GM19023 (cell line): ENCODE measurements at regions not wholly inside any gene's neighbourhood (a gene's known extent, or its start where the extent isn't known, plus 50 kb on each side); places are given as distances from the start of the nearest gene placed in this dataset.

Experiments used
- ATAC-seq: cut with Tn5 transposase; IDR thresholded peaks from one replicate; pipeline ENCODE4 v1.9.1; 2021; ENCODE audit warnings: mild to moderate bottlenecking, moderate library complexity; ENCODE audit not compliant: unreplicated experiment

DNA sequence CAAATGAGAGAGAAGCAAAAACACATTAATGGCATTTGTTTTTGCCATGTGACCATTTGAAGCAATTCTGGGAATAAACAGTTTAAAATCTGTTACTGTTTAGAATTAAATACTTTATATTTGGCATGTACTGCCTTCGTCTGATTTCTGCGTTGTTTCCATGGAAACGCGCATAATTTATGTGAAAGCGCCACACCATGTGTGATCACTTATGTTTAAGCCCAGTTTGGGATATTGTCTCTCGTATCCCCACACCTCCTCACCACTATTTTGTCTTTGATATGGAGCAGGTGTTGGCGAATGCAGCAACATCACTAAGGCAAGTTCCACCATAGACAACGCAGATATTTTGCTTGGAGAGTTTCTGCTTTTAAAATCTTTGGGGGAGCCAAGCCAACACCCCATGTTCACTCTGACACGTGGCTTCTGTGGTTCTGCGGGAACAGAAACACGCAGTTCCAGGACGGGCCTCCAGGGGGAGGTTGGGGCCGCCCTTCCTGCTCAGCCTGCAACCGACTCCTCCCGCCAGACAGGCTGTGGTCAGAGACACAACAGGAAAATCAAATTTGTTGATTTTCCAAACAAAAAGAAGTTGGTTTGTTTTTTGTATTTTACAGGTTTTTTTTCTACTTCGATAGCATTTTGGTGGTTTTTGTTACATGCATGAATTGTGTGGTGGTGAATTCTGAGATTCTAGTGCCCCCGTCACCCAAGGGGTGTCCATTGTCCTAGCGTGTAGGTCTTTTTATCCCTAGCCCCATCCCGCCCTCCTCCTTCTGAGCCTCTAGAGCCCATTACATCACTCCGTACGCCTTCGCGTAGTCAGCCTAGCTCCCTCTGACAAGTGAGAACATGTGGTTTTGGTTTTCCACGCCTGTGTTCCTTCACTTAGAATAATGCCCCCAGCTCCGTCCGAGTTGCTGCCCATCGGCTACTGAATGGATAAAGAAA, 101.9 kb upstream of the SFSWAP start:
- no peak for ATAC-seq

- ATAC-seq, result no peak
Observed at GRCh38 chr12:131609762-131610161, 101.1 kb upstream of the SFSWAP start.

- no peak for ATAC-seq
Observed at GRCh38 chr12:131610181-131610580, 100.7 kb upstream of the SFSWAP start.

- no peak for ATAC-seq
Observed at GRCh38 chr12:131610891-131611290, 100.0 kb upstream of the SFSWAP start.

GRCh38 chr12:131611416-131612091, 99.3 kb upstream of the SFSWAP start:
- ATAC-seq, result no peak

GRCh38 chr12:131612092-131612755, 98.7 kb upstream of the SFSWAP start:
- no peak for ATAC-seq

DNA sequence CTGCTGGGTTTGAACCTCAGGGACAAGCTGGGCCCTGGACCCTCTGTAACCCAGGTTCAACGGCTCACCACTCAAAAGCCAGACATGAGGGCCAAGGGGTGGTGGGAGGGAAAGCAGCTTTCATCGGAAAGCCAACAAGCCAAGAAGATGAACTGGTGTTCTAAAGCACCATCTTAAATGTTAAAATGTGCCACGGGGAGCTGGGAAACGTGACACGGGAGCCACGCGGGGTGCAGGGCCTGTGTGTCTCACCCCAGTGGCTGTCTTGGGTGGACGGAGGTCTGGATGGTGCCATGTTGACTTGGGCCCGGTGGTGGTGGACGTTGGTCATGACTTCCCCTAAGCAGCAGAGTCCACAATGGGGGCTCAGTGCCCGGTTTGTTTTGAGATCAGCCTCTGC, 97.7 kb upstream of the SFSWAP start:
- ATAC-seq, result no peak

GRCh38 chr12:131613678-131614077, 97.2 kb upstream of the SFSWAP start:
- no peak for ATAC-seq

DNA sequence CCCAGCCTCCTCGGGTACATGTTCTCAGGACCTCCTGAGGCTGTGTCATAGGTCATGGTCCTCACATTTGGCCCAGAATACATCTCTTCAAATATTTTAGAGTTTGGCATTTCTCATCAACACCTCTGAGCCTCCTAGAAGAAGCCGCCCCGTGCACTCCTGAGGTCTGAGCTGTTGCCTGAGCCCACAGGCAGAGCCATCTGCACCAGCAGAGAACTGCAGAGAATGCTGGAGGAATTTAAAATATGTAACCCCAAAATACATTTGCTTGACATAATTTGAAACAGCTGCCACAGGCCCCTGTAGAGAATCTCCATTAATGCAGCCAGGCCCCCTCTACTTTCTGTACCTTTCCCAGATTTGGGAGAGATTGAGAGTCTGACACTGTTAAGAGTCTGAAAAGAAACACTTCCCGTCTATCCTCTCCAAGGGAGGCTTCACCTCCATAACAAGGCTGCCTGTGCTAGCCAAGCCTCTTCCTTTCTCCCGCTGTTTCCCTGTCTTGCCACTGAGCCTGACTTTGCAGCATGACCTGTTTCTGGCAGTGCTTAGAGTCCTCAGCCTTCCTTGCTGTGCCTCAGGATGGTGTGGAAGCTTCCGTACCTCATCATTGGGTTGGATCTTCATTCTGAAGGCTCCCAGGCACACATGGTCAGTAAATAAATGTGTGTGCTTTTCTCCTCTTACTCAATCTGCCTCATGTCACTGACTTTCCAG, 95.4 kb upstream of the SFSWAP start:
- ATAC-seq, result no peak

GRCh38 chr12:131616043-131616700, 94.7 kb upstream of the SFSWAP start:
- no peak for ATAC-seq

DNA sequence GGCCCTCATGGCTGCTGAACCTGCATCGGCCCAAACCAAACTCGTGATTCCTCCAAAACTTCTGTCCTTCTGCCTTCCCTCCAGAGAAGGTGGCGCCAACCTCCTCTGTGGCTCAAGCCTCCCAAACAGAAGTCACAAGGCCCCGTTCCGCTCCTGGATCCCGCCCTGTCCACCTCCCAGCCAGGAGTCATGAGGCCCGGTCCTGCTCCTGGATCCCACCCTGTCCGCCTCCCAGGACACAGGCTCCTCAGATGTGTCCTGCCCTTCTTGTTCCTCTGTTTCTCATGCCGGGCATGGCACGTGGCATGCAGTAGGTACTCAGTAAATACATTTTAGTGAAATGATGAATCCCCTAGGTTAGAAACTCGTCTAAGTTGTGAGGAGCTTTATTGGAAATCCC, 94.2 kb upstream of the SFSWAP start:
- no peak for ATAC-seq

- ATAC-seq, result no peak
Observed at GRCh38 chr12:131617179-131617578, 93.7 kb upstream of the SFSWAP start.

DNA sequence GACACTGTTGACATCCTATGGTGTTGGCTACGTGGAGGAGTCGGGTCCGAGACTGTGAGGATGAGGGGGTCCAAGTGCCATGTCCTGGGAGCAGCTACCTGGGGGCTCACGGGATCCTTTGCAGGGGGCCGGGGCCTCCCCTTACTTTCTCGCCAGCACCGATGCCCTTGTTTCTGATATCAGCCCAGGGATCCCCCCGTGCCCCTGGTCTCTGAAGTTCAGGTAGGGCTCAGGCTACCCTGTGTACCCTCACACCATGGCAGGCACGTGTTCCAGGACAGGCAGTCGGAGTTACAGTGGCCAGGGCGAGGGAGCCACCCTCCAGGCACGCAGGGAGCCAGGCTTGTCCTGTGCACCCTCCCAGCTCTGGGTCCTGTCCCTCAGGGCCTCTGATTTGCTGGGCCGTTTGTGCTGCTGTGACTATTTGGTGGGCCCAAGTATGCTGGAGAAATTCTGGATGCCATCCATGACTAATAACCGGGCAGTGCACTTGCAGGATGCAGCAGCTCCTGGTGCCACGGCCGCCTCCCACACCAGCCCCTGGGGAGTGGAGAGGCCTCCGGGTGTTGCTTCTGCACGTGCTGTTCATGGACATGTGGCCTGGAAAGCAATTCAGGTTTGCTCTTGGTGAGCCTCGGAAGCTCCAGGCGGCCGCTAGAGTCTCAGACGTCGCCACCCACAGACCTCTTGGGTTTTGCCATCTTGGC, 93.1 kb upstream of the SFSWAP start:
- ATAC-seq, result no peak

DNA sequence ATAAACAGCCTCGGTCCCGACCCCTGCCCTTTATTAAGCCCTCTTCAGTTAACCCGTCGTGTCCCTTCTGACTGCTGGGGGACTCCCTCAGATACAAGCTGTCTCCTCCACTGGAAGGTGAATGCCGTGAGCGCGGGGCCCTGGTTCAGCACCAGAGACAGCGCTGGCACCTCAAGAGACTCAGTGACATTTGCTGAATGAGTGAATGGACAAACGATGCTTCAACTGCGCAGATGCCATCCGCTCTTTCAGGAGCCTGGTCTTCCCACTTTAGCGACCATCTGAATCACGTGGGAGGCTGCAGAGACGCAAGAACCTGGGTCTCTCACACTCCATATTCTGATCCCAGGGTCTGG, 92.6 kb upstream of the SFSWAP start:
- ATAC-seq, result no peak

DNA sequence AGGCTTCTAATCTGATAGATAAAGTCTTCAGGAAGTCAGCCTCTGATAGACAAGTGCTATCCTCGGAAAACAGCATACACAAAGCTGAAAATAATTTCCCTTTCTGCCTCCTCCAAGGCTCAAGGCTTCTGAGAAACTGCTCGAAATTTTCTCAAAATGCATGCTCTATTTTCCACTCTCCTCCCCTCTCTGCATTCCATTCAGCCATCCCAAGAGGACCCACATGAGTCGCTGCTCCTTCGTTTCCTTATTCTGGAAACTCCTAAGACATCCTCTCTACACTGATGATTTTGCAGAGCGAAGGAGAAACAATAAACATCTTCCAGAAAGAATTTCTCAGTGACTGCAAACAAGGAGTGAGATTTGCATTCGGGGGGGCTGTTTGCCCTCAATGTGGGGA, 92.2 kb upstream of the SFSWAP start:
- no peak for ATAC-seq

- no peak for ATAC-seq
Observed at GRCh38 chr12:131619106-131619642, 91.7 kb upstream of the SFSWAP start.

GRCh38 chr12:131619736-131620506, 91.0 kb upstream of the SFSWAP start:
- no peak for ATAC-seq

GRCh38 chr12:131620520-131620919, 90.4 kb upstream of the SFSWAP start:
- ATAC-seq, result no peak
